HepG2 (cell line): ENCODE measurements at regions not wholly inside any gene's neighbourhood (a gene's known extent, or its start where the extent isn't known, plus 50 kb on each side); places are given as distances from the start of the nearest gene placed in this dataset.

Experiments used
- DNMT1 ChIP-seq: sonication (generic); formaldehyde crosslinking; IDR thresholded peaks from 2 replicates; pipeline ENCODE4 v1.5.1; 2020; ENCODE audit warnings: mild to moderate bottlenecking, missing genetic modification reagents
- EP300 ChIP-seq, 3 experiments: sonication (generic) in 1 of 3; formaldehyde crosslinking in 1 of 3; IDR thresholded peaks; 2 replicates each; pipeline versions ENCODE4 v1.5.1 to v1.6.1; 2011 to 2020; ENCODE audit warnings: low read depth in 2 of 3, low read length in 2 of 3, borderline replicate concordance in 1 of 3, improper control_type of control experiment in 1 of 3, mild to moderate bottlenecking in 1 of 3, missing genetic modification reagents in 1 of 3, moderate library complexity in 1 of 3
- IKZF1 ChIP-seq: fragments of 450-650 bp; IDR thresholded peaks from 2 replicates; pipeline ENCODE4 v1.7.1; 2016
- JUNB ChIP-seq: sonication (generic); formaldehyde crosslinking; IDR thresholded peaks from 2 replicates; pipeline ENCODE4 v1.8.0; 2022; ENCODE audit warnings: missing genetic modification reagents, mild to moderate bottlenecking, borderline replicate concordance
- NFRKB ChIP-seq: fragments of 450-650 bp; IDR thresholded peaks from 2 replicates; pipeline ENCODE4 v1.6.1; 2017
- POLR2A ChIP-seq, 2 experiments: IDR thresholded peaks; 2 replicates each; pipeline ENCODE4 v1.6.1; 2011; ENCODE audit warnings: low read depth in 2 of 2, low read length in 2 of 2, mild to moderate bottlenecking in 1 of 2, moderate library complexity in 1 of 2; ENCODE audit not compliant: insufficient read depth in 1 of 2
- ZNF207 ChIP-seq: fragments of 450-650 bp; IDR thresholded peaks from 2 replicates; pipeline ENCODE4 v1.6.1; 2016; ENCODE audit warnings: antibody characterized with exemption, borderline replicate concordance
- ZNF24 ChIP-seq: fragments of 450-650 bp; IDR thresholded peaks from 2 replicates; pipeline ENCODE4 v1.6.1; 2017; ENCODE audit warnings: antibody characterized with exemption, mild to moderate bottlenecking
- ZNF562 ChIP-seq: sonication (generic); formaldehyde crosslinking; IDR thresholded peaks from 2 replicates; pipeline ENCODE4 v1.8.0; 2022; ENCODE audit warnings: missing genetic modification reagents, borderline replicate concordance
- ZNF75D ChIP-seq: sonication (generic); formaldehyde crosslinking; IDR thresholded peaks from 2 replicates; pipeline ENCODE4 v1.8.1; 2023; ENCODE audit warnings: missing genetic modification reagents, mild to moderate bottlenecking, borderline replicate concordance

DNA sequence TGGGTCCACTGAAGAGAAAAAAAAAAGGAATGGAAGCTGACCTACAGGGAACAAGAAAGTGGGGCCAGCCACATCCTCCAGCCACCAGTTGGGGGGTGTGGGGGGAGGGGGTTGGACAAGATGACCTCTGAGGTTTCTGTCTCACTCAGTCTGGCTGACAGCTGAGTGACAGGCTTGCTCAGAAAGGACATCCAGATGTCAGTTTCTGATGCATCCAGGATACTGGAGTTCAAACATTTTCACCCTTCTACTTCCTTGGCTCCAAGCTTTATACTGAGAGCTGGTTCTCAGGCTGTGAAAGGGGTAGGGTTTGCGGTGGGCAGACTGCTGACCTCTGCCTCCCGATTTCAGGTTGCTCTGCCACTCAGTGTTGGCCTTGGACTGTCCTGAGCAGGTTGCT lies 2178.3 kb downstream of the TP53TG3F start:
- TF ChIP-seq DNMT1 (CRISPR knock-in tag) (no peak), IKZF1 (no peak), POLR2A (IDR thresholded peaks at IDR 0.05; ENCODE audit: insufficient read depth in 1 of 2, low read depth in 2 of 2, low read length in 2 of 2) (no peak), NFRKB (no peak), EP300 (IDR thresholded peaks at IDR 0.05; ENCODE audit: low read depth in 2 of 2, low read length in 2 of 2) (no peak), EP300 (CRISPR knock-in tag; IDR thresholded peaks at IDR 0.05; ENCODE audit: borderline replicate concordance) (no peak), ZNF562 (no peak), ZNF24 (no peak), ZNF207 (no peak), ZNF75D (CRISPR knock-in tag) (no peak), JUNB (CRISPR knock-in tag) (no peak)
